ENCODE measurements at regions not wholly inside any gene's neighbourhood (a gene's known extent, or its start where the extent isn't known, plus 50 kb on each side); places are given as distances from the start of the nearest gene placed in this dataset.
A peak's percentile ranks its signal among the peaks of the same experiment; 100 is the strongest.

DNA sequence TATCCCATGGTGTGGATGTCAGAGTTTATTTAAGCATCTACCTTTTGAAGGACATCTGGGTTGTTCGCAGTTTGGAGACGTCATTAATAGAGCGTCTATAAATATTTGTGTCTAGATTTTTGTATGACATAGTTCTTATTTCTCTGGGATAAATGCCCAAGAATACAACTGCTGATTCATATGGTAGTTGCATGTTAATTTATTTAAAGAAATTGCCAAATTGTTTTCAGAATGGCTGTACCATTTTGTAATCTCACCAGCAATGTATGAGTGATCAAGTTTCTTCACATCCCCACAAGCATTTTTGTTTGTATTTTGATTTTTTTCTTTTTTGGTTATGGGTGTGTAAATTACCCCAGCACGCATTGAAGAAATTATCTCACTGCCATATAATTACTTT lies 656.9 kb downstream of the NTRK3 start:
- no peaks in the 10 kb centered on the region for H3K4me1 ChIP-seq (ENCODE audit: insufficient read depth, low read length, poor library complexity, severe bottlenecking)
- H3K4me3 ChIP-seq (ENCODE audit: low read depth, low read length, poor library complexity, severe bottlenecking) = no peak overlapping the region
- ChIA-PET POLR2A (no interaction called here), CTCF (ENCODE audit: unreplicated experiment) (no interaction called here)
- no peak overlapping the region for H3K4me2 ChIP-seq (ENCODE audit: low read length)
- no peak overlapping the region for H2AFZ ChIP-seq (ENCODE audit: low read length)
- no peaks in the 10 kb centered on the region for H3K79me2 ChIP-seq (ENCODE audit: insufficient read depth, low read depth, low read length)
- TF ChIP-seq CTCF (conservative IDR thresholded peaks at IDR 0.05; ENCODE audit: low read length) (no peak), EZH2phosphoT487 (IDR thresholded peaks at IDR 0.05; ENCODE audit: borderline replicate concordance, low read depth, low read length) (no peak)
- BruUV-seq (replicated peaks) = no TSS peak
- H3K27ac ChIP-seq (ENCODE audit: low read depth, low read length, poor library complexity, severe bottlenecking) = no peak overlapping the region
- no peaks in the 10 kb centered on the region for H4K20me1 ChIP-seq (ENCODE audit: insufficient read depth, low read length)
- H3K9me2 ChIP-seq (ENCODE audit: insufficient read depth, low read length) = no peaks in the 10 kb centered on the region
- H3K36me3 ChIP-seq (ENCODE audit: insufficient read depth, low read length) = no peaks in the 10 kb centered on the region
- intact Hi-C loops (cut with micrococcal nuclease; ENCODE audit: unreplicated experiment) = no loop called here
- DNase-seq (ENCODE audit: low spot score) = no peak
- no peaks in the 10 kb centered on the region for H3K9me3 ChIP-seq (ENCODE audit: low read length)

- ChIA-PET POLR2A (no interaction called here), CTCF (ENCODE audit: unreplicated experiment) (no interaction called here)
- Histone ChIP-seq H3K9me3 (ENCODE audit: low read length) (no peaks in the 10 kb centered on the region), H3K4me2 (ENCODE audit: low read length) (no peak overlapping the region; the same call in 1 of the 2 replicates), H3K79me2 (ENCODE audit: insufficient read depth, low read depth, low read length) (no peaks in the 10 kb centered on the region), H3K36me3 (ENCODE audit: insufficient read depth, low read length) (no peaks in the 10 kb centered on the region), H4K20me1 (ENCODE audit: insufficient read depth, low read length) (no peaks in the 10 kb centered on the region), H3K9me2 (ENCODE audit: insufficient read depth, low read length) (no peaks in the 10 kb centered on the region), H3K4me1 (ENCODE audit: insufficient read depth, low read length, poor library complexity, severe bottlenecking) (no peaks in the 10 kb centered on the region), H3K4me3 (ENCODE audit: low read depth, low read length, poor library complexity, severe bottlenecking) (no peak overlapping the region), H2AFZ (ENCODE audit: low read length) (no peak overlapping the region), H3K27ac (ENCODE audit: low read depth, low read length, poor library complexity, severe bottlenecking) (no peak overlapping the region)
- BruUV-seq (replicated peaks) = no TSS peak
- intact Hi-C loops (cut with micrococcal nuclease; ENCODE audit: unreplicated experiment) = no loop called here
- TF ChIP-seq CTCF (conservative IDR thresholded peaks at IDR 0.05; ENCODE audit: low read length) (no peak), EZH2phosphoT487 (IDR thresholded peaks at IDR 0.05; ENCODE audit: borderline replicate concordance, low read depth, low read length) (no peak)
- peak; percentile 1 for DNase-seq (ENCODE audit: low spot score)
Observed at GRCh38 chr15:87597346-87598052, 659.0 kb downstream of the NTRK3 start.

DNA sequence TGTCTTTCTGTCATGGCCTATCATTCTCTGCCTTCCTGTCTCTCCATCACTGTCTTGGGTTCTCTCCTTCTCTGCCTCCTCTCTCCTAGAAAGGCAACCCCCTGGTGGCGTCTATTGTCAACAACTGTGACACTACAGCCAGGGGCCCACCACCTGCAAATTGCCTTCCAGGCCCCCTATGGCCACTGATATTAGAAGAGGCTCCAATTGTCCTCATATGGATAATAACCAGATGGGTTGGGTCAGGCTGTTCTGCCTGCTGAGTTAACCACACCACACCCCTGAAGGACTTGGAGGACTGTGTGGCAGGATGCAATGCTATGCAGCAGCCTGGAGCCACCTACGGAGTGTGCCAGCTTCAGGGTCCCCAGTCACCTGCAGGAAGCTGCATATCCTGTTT lies 665.0 kb downstream of the NTRK3 start:
- Histone ChIP-seq H3K36me3 (ENCODE audit: insufficient read depth, low read length) (no peaks in the 10 kb centered on the region), H3K79me2 (ENCODE audit: insufficient read depth, low read depth, low read length) (no peaks in the 10 kb centered on the region), H3K27ac (ENCODE audit: low read depth, low read length, poor library complexity, severe bottlenecking) (no peak overlapping the region), H2AFZ (ENCODE audit: low read length) (no peak overlapping the region), H3K9me2 (ENCODE audit: insufficient read depth, low read length) (no peaks in the 10 kb centered on the region), H3K4me1 (ENCODE audit: insufficient read depth, low read length, poor library complexity, severe bottlenecking) (no peaks in the 10 kb centered on the region), H3K4me2 (ENCODE audit: low read length) (no peak overlapping the region), H3K4me3 (ENCODE audit: low read depth, low read length, poor library complexity, severe bottlenecking) (no peak overlapping the region), H4K20me1 (ENCODE audit: insufficient read depth, low read length) (no peaks in the 10 kb centered on the region), H3K9me3 (ENCODE audit: low read length) (no peaks in the 10 kb centered on the region)
- ChIA-PET CTCF (ENCODE audit: unreplicated experiment) (no interaction called here), POLR2A (interaction anchor here (0.6 kb wide), 1 partner anchor 28 kb away, joined by 4 read pairs; no protein-coding TSS in a partner anchor)
- no peak for DNase-seq (ENCODE audit: low spot score)
- TF ChIP-seq CTCF (conservative IDR thresholded peaks at IDR 0.05; ENCODE audit: low read length) (no peak), EZH2phosphoT487 (IDR thresholded peaks at IDR 0.05; ENCODE audit: borderline replicate concordance, low read depth, low read length) (no peak)
- no TSS peak for BruUV-seq (replicated peaks)
- intact Hi-C loops (cut with micrococcal nuclease; ENCODE audit: unreplicated experiment) = no loop called here

Data from OCI-LY7 (cell line).